T-helper 2 cell treated with Interferon-gamma antibody and Interleukin-4, amounts not matched to agents 5 μg/mL and 100 μg/mL, for 36 hours (primary cell): ENCODE measurements at regions not wholly inside any gene's neighbourhood (a gene's known extent, or its start where the extent isn't known, plus 50 kb on each side); places are given as distances from the start of the nearest gene placed in this dataset.
"Not testable (repeated sequence)": the region's sequence is repeated elsewhere in the genome, so short reads cannot be mapped to it uniquely, and the experiment has no call there.

Experiments
- DNase-seq: peaks from one replicate; pipeline ENCODE4 v3.0.0; 2021; ENCODE audit warnings: low spot score
- H3K27ac Mint-ChIP-seq: one replicate; pipeline ENCODE4 v1.8.0; 2021; ENCODE audit warnings: mild to moderate bottlenecking, mixed read lengths
- H3K27me3 Mint-ChIP-seq: one replicate; pipeline ENCODE4 v1.8.0; 2021; ENCODE audit warnings: low read depth, mixed read lengths
- H3K36me3 Mint-ChIP-seq: one replicate; pipeline ENCODE4 v1.8.0; 2021; ENCODE audit warnings: low read depth, mixed read lengths
- H3K4me1 Mint-ChIP-seq: one replicate; pipeline ENCODE4 v1.8.0; 2021; ENCODE audit warnings: low read depth, mixed read lengths
- H3K4me3 Mint-ChIP-seq: one replicate; pipeline ENCODE4 v1.8.0; 2022; ENCODE audit warnings: mild to moderate bottlenecking, moderate library complexity, mixed read lengths
- H3K9me3 Mint-ChIP-seq: one replicate; pipeline ENCODE4 v1.8.0; 2021; ENCODE audit warnings: mixed read lengths

GRCh38 chr4:59380841-59381366 is 1819.2 kb upstream of the ADGRL3 start:
- Mint-ChIP-seq H3K4me3 (no peak overlapping the region), H3K36me3 (no peaks in the 10 kb centered on the region), H3K27ac (no peak overlapping the region), H3K9me3 (peaks cover 30% of the 10 kb centered on the region), H3K27me3 (no peaks in the 10 kb centered on the region), H3K4me1 (no peaks in the 10 kb centered on the region)
- no peak for DNase-seq

- Mint-ChIP-seq H3K36me3 (no peaks in the 10 kb centered on the region), H3K9me3 (peaks cover 25% of the 10 kb centered on the region), H3K27ac (no peak overlapping the region), H3K4me3 (no peak overlapping the region), H3K27me3 (no peaks in the 10 kb centered on the region), H3K4me1 (no peaks in the 10 kb centered on the region)
- DNase-seq, result no peak
Measured at GRCh38 chr4:59381591-59381990, 1818.5 kb upstream of the ADGRL3 start.

- Mint-ChIP-seq H3K9me3 (peaks cover 2% of the 10 kb centered on the region), H3K27ac (no peak overlapping the region), H3K4me1 (no peaks in the 10 kb centered on the region), H3K27me3 (no peaks in the 10 kb centered on the region), H3K36me3 (no peaks in the 10 kb centered on the region), H3K4me3 (no peak overlapping the region)
- DNase-seq, result no peak
Measured at GRCh38 chr4:59387759-59388758, 1812.1 kb upstream of the ADGRL3 start.

- peaks cover 26% of the 10 kb centered on the region for H3K9me3 Mint-ChIP-seq
- no peaks in the 10 kb centered on the region for H3K27me3 Mint-ChIP-seq
- DNase-seq, result no peak
- H3K27ac Mint-ChIP-seq, result no peak overlapping the region
- no peaks in the 10 kb centered on the region for H3K4me1 Mint-ChIP-seq
- no peak overlapping the region for H3K4me3 Mint-ChIP-seq
- no peaks in the 10 kb centered on the region for H3K36me3 Mint-ChIP-seq
Measured at GRCh38 chr4:59393780-59394179, 1806.3 kb upstream of the ADGRL3 start.

- Mint-ChIP-seq H3K4me3 (no peak overlapping the region), H3K27ac (no peak overlapping the region), H3K4me1 (no peaks in the 10 kb centered on the region), H3K9me3 (peaks cover 14% of the 10 kb centered on the region), H3K27me3 (no peaks in the 10 kb centered on the region), H3K36me3 (no peaks in the 10 kb centered on the region)
- no peak for DNase-seq
Measured at GRCh38 chr4:59400334-59400733, 1799.8 kb upstream of the ADGRL3 start.

GRCh38 chr4:59409647-59410046 is 1790.5 kb upstream of the ADGRL3 start:
- H3K9me3 Mint-ChIP-seq, result peaks cover 16% of the 10 kb centered on the region
- no peak for DNase-seq
- no peaks in the 10 kb centered on the region for H3K4me1 Mint-ChIP-seq
- no peaks in the 10 kb centered on the region for H3K36me3 Mint-ChIP-seq
- no peak overlapping the region for H3K4me3 Mint-ChIP-seq
- no peaks in the 10 kb centered on the region for H3K27me3 Mint-ChIP-seq
- no peak overlapping the region for H3K27ac Mint-ChIP-seq

- Mint-ChIP-seq H3K4me3 (no peak overlapping the region), H3K27me3 (no peaks in the 10 kb centered on the region), H3K9me3 (peaks cover 25% of the 10 kb centered on the region), H3K4me1 (no peaks in the 10 kb centered on the region), H3K36me3 (no peaks in the 10 kb centered on the region), H3K27ac (no peak overlapping the region)
- DNase-seq, result no peak
Measured at GRCh38 chr4:59412739-59413138, 1787.4 kb upstream of the ADGRL3 start.

GRCh38 chr4:59455751-59456150 is 1744.4 kb upstream of the ADGRL3 start:
- H3K4me1 Mint-ChIP-seq, result no peaks in the 10 kb centered on the region
- H3K4me3 Mint-ChIP-seq, result no peak overlapping the region
- DNase-seq, result no peak
- no peaks in the 10 kb centered on the region for H3K27me3 Mint-ChIP-seq
- no peaks in the 10 kb centered on the region for H3K36me3 Mint-ChIP-seq
- H3K9me3 Mint-ChIP-seq, result peaks cover 12% of the 10 kb centered on the region
- H3K27ac Mint-ChIP-seq, result no peak overlapping the region

- Mint-ChIP-seq H3K4me1 (no peaks in the 10 kb centered on the region), H3K27ac (no peak overlapping the region), H3K36me3 (no peaks in the 10 kb centered on the region), H3K4me3 (no peak overlapping the region), H3K27me3 (no peaks in the 10 kb centered on the region), H3K9me3 (peaks cover 15% of the 10 kb centered on the region)
- no peak for DNase-seq
Measured at GRCh38 chr4:59457576-59457975, 1742.5 kb upstream of the ADGRL3 start.

- H3K27me3 Mint-ChIP-seq, result no peaks in the 10 kb centered on the region
- H3K27ac Mint-ChIP-seq, result no peak overlapping the region
- no peaks in the 10 kb centered on the region for H3K36me3 Mint-ChIP-seq
- no peaks in the 10 kb centered on the region for H3K4me1 Mint-ChIP-seq
- no peak overlapping the region for H3K4me3 Mint-ChIP-seq
- peaks cover 48% of the 10 kb centered on the region for H3K9me3 Mint-ChIP-seq
- DNase-seq, result no peak
Measured at GRCh38 chr4:59484944-59485343, 1715.2 kb upstream of the ADGRL3 start.

GRCh38 chr4:59500103-59500502 is 1700.0 kb upstream of the ADGRL3 start:
- no peaks in the 10 kb centered on the region for H3K27me3 Mint-ChIP-seq

GRCh38 chr4:59503731-59504130 is 1696.4 kb upstream of the ADGRL3 start:
- Mint-ChIP-seq H3K4me1 (no peaks in the 10 kb centered on the region), H3K36me3 (no peaks in the 10 kb centered on the region), H3K27me3 (no peaks in the 10 kb centered on the region), H3K27ac (no peak overlapping the region), H3K4me3 (no peak overlapping the region), H3K9me3 (peaks cover 5% of the 10 kb centered on the region)
- DNase-seq, result no peak

More at GRCh38 chr4:59500103-59500502, 1700.0 kb upstream of the ADGRL3 start:
- Mint-ChIP-seq H3K9me3 (peaks cover 10% of the 10 kb centered on the region), H3K4me1 (no peaks in the 10 kb centered on the region), H3K4me3 (no peak overlapping the region), H3K36me3 (no peaks in the 10 kb centered on the region), H3K27ac (no peak overlapping the region)
- DNase-seq, result no peak

GRCh38 chr4:59511809-59512208 is 1688.3 kb upstream of the ADGRL3 start:
- not testable (repeated sequence) for DNase-seq, H3K27ac Mint-ChIP-seq, H3K4me1 Mint-ChIP-seq, H3K9me3 Mint-ChIP-seq, H3K36me3 Mint-ChIP-seq, H3K4me3 Mint-ChIP-seq, H3K27me3 Mint-ChIP-seq

GRCh38 chr4:59517007-59517406 is 1683.1 kb upstream of the ADGRL3 start:
- DNase-seq, result no peak
- Mint-ChIP-seq H3K36me3 (no peaks in the 10 kb centered on the region), H3K4me1 (no peaks in the 10 kb centered on the region), H3K9me3 (peaks cover 5% of the 10 kb centered on the region), H3K27me3 (no peaks in the 10 kb centered on the region), H3K27ac (no peak overlapping the region), H3K4me3 (no peak overlapping the region)
